K562 (cell line): ENCODE measurements at regions not wholly inside any gene's neighbourhood (a gene's known extent, or its start where the extent isn't known, plus 50 kb on each side); places are given as distances from the start of the nearest gene placed in this dataset.

ENCODE experiments used
- MGA ChIP-seq: fragments of 450-650 bp; IDR thresholded peaks from 2 replicates; pipeline ENCODE4 v1.6.1; 2016; ENCODE audit warnings: mild to moderate bottlenecking, moderate library complexity
- TF ChIP-seq, protein P1 (sequence below), 3 experiments: fragments of 200-800 bp in 1 of 3; sonication (Bioruptor generic) in 1 of 3; sonication (generic) in 1 of 3; formaldehyde crosslinking in 1 of 3; IDR thresholded peaks; 2 replicates each; pipeline versions ENCODE4 v1.6.1 to v1.8.0; 2016 to 2022; ENCODE audit warnings: mild to moderate bottlenecking in 2 of 3, missing compliant biosample characterization in 2 of 3, missing genetic modification characterization in 2 of 3, missing genetic modification reagents in 1 of 3

GRCh38 chr6:81669445-81669844 lies 83.0 kb downstream of the TENT5A start (continued):
- TF ChIP-seq, protein P1, sequence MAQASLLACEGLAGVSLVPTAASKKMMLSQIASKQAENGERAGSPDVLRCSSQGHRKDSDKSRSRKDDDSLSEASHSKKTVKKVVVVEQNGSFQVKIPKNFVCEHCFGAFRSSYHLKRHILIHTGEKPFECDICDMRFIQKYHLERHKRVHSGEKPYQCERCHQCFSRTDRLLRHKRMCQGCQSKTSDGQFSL (CRISPR knock-in tag; IDR thresholded peaks at IDR 0.05), result no peak
- TF ChIP-seq, protein P1 (tag; IDR thresholded peaks at IDR 0.05), result no peak
- TF ChIP-seq MGA, result no peak
